HEK293 (cell line): ENCODE measurements at regions not wholly inside any gene's neighbourhood (a gene's known extent, or its start where the extent isn't known, plus 50 kb on each side); places are given as distances from the start of the nearest gene placed in this dataset.

Experiments used
- CTCF ChIA-PET: fragments of 350-600 bp; formaldehyde crosslinking; extraction: SDS; loops from one replicate; lab custom pipeline; 2021; ENCODE audit warnings: antibody characterized with exemption; lab: Yijun Ruan, JAX
- POLR2A ChIA-PET: fragments of 300-600 bp; formaldehyde crosslinking; extraction: SDS; loops from one replicate; lab custom pipeline; 2020; ENCODE audit warnings: antibody characterized with exemption, inconsistent platforms; lab: Yijun Ruan, JAX
- H3K27ac ChIP-seq: fragments of 200-500 bp; sonication (Bioruptor generic); 2 replicates; pipeline ENCODE4 v1.5.1; 2014; ENCODE audit warnings: low read depth, low read length, control low read depth, inconsistent platforms; ENCODE audit errors: extremely low read depth
- H3K36me3 ChIP-seq, 2 experiments: fragments of 200-500 bp in 1 of 2; sonication (Bioruptor generic) in 1 of 2; 1 replicate in 1 of 2; 2 replicates in 1 of 2; pipeline ENCODE4 v1.5.1; 2014 to 2017; ENCODE audit warnings: inconsistent platforms in 2 of 2, low read length in 2 of 2; ENCODE audit not compliant: control insufficient read depth in 2 of 2, insufficient read depth in 1 of 2
- H3K4me1 ChIP-seq: fragments of 200-500 bp; sonication (Bioruptor generic); 2 replicates; pipeline ENCODE4 v1.5.1; 2014; ENCODE audit warnings: mild to moderate bottlenecking, low read length, inconsistent platforms; ENCODE audit not compliant: control insufficient read depth, insufficient read depth
- H3K4me3 ChIP-seq: 2 replicates; pipeline ENCODE4 v1.5.1; 2011; ENCODE audit warnings: low read depth, mild to moderate bottlenecking, control low read depth, low read length, moderate library complexity
- H3K9me3 ChIP-seq: fragments of 200-500 bp; sonication (Bioruptor generic); 2 replicates; pipeline ENCODE4 v1.5.1; 2014; ENCODE audit warnings: low read depth, low read length, inconsistent platforms; ENCODE audit not compliant: control insufficient read depth, insufficient read depth
- GLIS2 ChIP-seq: fragments of 450-650 bp; formaldehyde crosslinking; IDR thresholded peaks from 2 replicates; pipeline ENCODE4 v1.5.1; 2016; ENCODE audit warnings: missing biosample characterization, missing genetic modification characterization
- HOXA7 ChIP-seq: sonication (generic); formaldehyde crosslinking; IDR thresholded peaks from 2 replicates; pipeline ENCODE4 v1.8.1; 2022; ENCODE audit warnings: missing genetic modification reagents, borderline replicate concordance
- MZF1 ChIP-seq: fragments of 450-650 bp; formaldehyde crosslinking; IDR thresholded peaks from 2 replicates; pipeline ENCODE4 v1.5.1; 2017; ENCODE audit warnings: missing biosample characterization, missing genetic modification characterization, borderline replicate concordance
- OVOL3 ChIP-seq: fragments of 450-650 bp; formaldehyde crosslinking; IDR thresholded peaks from 2 replicates; pipeline ENCODE4 v1.5.1; 2016; ENCODE audit warnings: missing biosample characterization, missing genetic modification characterization
- ZBTB20 ChIP-seq: fragments of 450-650 bp; formaldehyde crosslinking; IDR thresholded peaks from 2 replicates; pipeline ENCODE4 v1.5.1; 2016; ENCODE audit warnings: missing biosample characterization, missing genetic modification characterization
- ZNF10 ChIP-seq: fragments of 450-650 bp; formaldehyde crosslinking; IDR thresholded peaks from 2 replicates; pipeline ENCODE4 v1.5.1; 2017; ENCODE audit warnings: missing biosample characterization, missing genetic modification characterization
- ZNF114 ChIP-seq: fragments of 450-650 bp; formaldehyde crosslinking; IDR thresholded peaks from 2 replicates; pipeline ENCODE4 v1.5.0; 2017; ENCODE audit warnings: missing biosample characterization, missing genetic modification characterization
- ZNF132 ChIP-seq: fragments of 450-650 bp; formaldehyde crosslinking; IDR thresholded peaks from 2 replicates; pipeline ENCODE4 v1.5.1; 2017; ENCODE audit warnings: missing biosample characterization, missing genetic modification characterization, borderline replicate concordance
- ZNF157 ChIP-seq: fragments of 450-650 bp; formaldehyde crosslinking; IDR thresholded peaks from 2 replicates; pipeline ENCODE4 v1.5.1; 2016; ENCODE audit warnings: missing biosample characterization, missing genetic modification characterization
- ZNF19 ChIP-seq: fragments of 450-650 bp; formaldehyde crosslinking; IDR thresholded peaks from 2 replicates; pipeline ENCODE4; 2016; ENCODE audit warnings: missing biosample characterization, missing genetic modification characterization, low read depth
- ZNF202 ChIP-seq: fragments of 450-650 bp; formaldehyde crosslinking; IDR thresholded peaks from 2 replicates; pipeline ENCODE4 v1.5.1; 2016; ENCODE audit warnings: missing biosample characterization, missing genetic modification characterization, borderline replicate concordance
- ZNF221 ChIP-seq: fragments of 450-650 bp; formaldehyde crosslinking; IDR thresholded peaks from 2 replicates; pipeline ENCODE4 v1.5.1; 2017; ENCODE audit warnings: missing biosample characterization, missing genetic modification characterization, borderline replicate concordance
- ZNF514 ChIP-seq: fragments of 450-650 bp; formaldehyde crosslinking; IDR thresholded peaks from 2 replicates; pipeline ENCODE4 v1.5.1; 2016; ENCODE audit warnings: missing biosample characterization, missing genetic modification characterization
- ZNF623 ChIP-seq: fragments of 450-650 bp; formaldehyde crosslinking; IDR thresholded peaks from 2 replicates; pipeline ENCODE4 v1.5.1; 2016; ENCODE audit warnings: missing biosample characterization, missing genetic modification characterization
- ZNF654 ChIP-seq: fragments of 450-650 bp; formaldehyde crosslinking; IDR thresholded peaks from 2 replicates; pipeline ENCODE4 v1.5.1; 2016; ENCODE audit warnings: low read depth, missing biosample characterization, missing genetic modification characterization
- TF ChIP-seq, protein P1 (sequence below): fragments of 450-650 bp; formaldehyde crosslinking; IDR thresholded peaks from 2 replicates; pipeline ENCODE4 v1.5.1; 2016; ENCODE audit warnings: missing biosample characterization, missing genetic modification characterization
- TF ChIP-seq, protein P2 (sequence below): fragments of 450-650 bp; formaldehyde crosslinking; IDR thresholded peaks from 2 replicates; pipeline ENCODE4 v1.5.1; 2016; ENCODE audit warnings: missing biosample characterization, missing genetic modification characterization

- CTCF ChIA-PET = interaction anchor here (0.6 to 2.0 kb wide), 17 partner anchors 11 to 1574 kb away, joined by 3 to 9 read pairs (median 4); no protein-coding TSS in a partner anchor
- POLR2A ChIA-PET = no interaction called here
These were observed 607.2 kb upstream of the MGMT start for GRCh38 chr10:128859738-128860386.

GRCh38 chr10:128860574-128860973 lies 606.5 kb upstream of the MGMT start:
- CTCF ChIA-PET = interaction anchor here (0.6 to 2.0 kb wide), 12 partner anchors 18 to 1574 kb away, joined by 3 to 9 read pairs (median 4); no protein-coding TSS in a partner anchor
- no peaks in the 10 kb centered on the region for H3K36me3 ChIP-seq
- no peak overlapping the region for H3K27ac ChIP-seq
- H3K4me3 ChIP-seq = no peak overlapping the region
- H3K4me1 ChIP-seq = no peaks in the 10 kb centered on the region
- no peaks in the 10 kb centered on the region for H3K9me3 ChIP-seq
- TF ChIP-seq ZNF623 (tag by site-specific recombination) (no peak), OVOL3 (tag by site-specific recombination) (no peak), GLIS2 (no peak), ZBTB20 (no peak), ZNF19 (no peak), HOXA7 (CRISPR knock-in tag) (no peak), ZNF10 (tag by site-specific recombination) (no peak), ZNF114 (tag by site-specific recombination) (no peak), ZNF202 (tag by site-specific recombination) (no peak), ZNF514 (no peak), MZF1 (tag by site-specific recombination) (no peak), ZNF654 (tag by site-specific recombination) (no peak), ZNF157 (tag by site-specific recombination) (no peak), ZNF221 (tag by site-specific recombination) (no peak)
- TF ChIP-seq, protein P1, sequence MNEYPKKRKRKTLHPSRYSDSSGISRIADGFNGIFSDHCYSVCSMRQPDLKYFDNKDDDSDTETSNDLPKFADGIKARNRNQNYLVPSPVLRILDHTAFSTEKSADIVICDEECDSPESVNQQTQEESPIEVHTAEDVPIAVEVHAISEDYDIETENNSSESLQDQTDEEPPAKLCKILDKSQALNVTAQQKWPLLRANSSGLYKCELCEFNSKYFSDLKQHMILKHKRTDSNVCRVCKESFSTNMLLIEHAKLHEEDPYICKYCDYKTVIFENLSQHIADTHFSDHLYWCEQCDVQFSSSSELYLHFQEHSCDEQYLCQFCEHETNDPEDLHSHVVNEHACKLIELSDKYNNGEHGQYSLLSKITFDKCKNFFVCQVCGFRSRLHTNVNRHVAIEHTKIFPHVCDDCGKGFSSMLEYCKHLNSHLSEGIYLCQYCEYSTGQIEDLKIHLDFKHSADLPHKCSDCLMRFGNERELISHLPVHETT (tag by site-specific recombination) = no peak
- TF ChIP-seq, protein P2, sequence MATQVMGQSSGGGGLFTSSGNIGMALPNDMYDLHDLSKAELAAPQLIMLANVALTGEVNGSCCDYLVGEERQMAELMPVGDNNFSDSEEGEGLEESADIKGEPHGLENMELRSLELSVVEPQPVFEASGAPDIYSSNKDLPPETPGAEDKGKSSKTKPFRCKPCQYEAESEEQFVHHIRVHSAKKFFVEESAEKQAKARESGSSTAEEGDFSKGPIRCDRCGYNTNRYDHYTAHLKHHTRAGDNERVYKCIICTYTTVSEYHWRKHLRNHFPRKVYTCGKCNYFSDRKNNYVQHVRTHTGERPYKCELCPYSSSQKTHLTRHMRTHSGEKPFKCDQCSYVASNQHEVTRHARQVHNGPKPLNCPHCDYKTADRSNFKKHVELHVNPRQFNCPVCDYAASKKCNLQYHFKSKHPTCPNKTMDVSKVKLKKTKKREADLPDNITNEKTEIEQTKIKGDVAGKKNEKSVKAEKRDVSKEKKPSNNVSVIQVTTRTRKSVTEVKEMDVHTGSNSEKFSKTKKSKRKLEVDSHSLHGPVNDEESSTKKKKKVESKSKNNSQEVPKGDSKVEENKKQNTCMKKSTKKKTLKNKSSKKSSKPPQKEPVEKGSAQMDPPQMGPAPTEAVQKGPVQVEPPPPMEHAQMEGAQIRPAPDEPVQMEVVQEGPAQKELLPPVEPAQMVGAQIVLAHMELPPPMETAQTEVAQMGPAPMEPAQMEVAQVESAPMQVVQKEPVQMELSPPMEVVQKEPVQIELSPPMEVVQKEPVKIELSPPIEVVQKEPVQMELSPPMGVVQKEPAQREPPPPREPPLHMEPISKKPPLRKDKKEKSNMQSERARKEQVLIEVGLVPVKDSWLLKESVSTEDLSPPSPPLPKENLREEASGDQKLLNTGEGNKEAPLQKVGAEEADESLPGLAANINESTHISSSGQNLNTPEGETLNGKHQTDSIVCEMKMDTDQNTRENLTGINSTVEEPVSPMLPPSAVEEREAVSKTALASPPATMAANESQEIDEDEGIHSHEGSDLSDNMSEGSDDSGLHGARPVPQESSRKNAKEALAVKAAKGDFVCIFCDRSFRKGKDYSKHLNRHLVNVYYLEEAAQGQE (tag by site-specific recombination) = no peak
- POLR2A ChIA-PET = no interaction called here

More at GRCh38 chr10:128859738-128860386, 607.2 kb upstream of the MGMT start:
- H3K36me3 ChIP-seq = no peaks in the 10 kb centered on the region
- no peak for TF ChIP-seq ZNF132 (tag by site-specific recombination)
- TF ChIP-seq ZNF654 (tag by site-specific recombination) = peak; percentile 17; the same call in 1 of the 2 replicates
- no peak overlapping the region for H3K27ac ChIP-seq
- H3K9me3 ChIP-seq = no peaks in the 10 kb centered on the region
- H3K4me3 ChIP-seq = no peak overlapping the region
- peaks cover 5% of the 10 kb centered on the region for H3K4me1 ChIP-seq
